IMR-90 (cell line): ENCODE measurements at regions not wholly inside any gene's neighbourhood (a gene's known extent, or its start where the extent isn't known, plus 50 kb on each side); places are given as distances from the start of the nearest gene placed in this dataset.

Source experiments
- ATAC-seq: fragments of 200-7000 bp; cut with Tn5 transposase; 2 replicates; pipeline ENCODE4 v1.9.1; 2020; ENCODE audit warnings: low read depth, mild to moderate bottlenecking, moderate library complexity
- BruUV-seq: library from RNA; stranded (reverse); fragments of 400-500 nt; replicated peaks from 2 replicates; lab custom pipeline; 2021; lab: Mats Ljungman, UMichigan
- CTCF ChIA-PET: fragments of 300-600 bp; formaldehyde crosslinking; extraction: SDS; loops from one replicate; lab custom pipeline; 2021; ENCODE audit warnings: antibody characterized with exemption; lab: Yijun Ruan, JAX
- POLR2A ChIA-PET: fragments of 300-600 bp; sonication (Branson Sonifier 250); formaldehyde crosslinking; loops from one replicate; lab custom pipeline; 2022; ENCODE audit warnings: antibody characterized with exemption; ENCODE audit not compliant: unreplicated experiment; lab: Charles Lee
- DNase-seq: peaks from one replicate; pipeline ENCODE4 v3.0.0; 2013
- H2AFZ ChIP-seq: replicated peaks from 2 replicates; pipeline ENCODE3; 2013; ENCODE audit warnings: low read length, mild to moderate bottlenecking; ENCODE audit not compliant: poor library complexity
- H2AK5ac ChIP-seq: 2 replicates; pipeline ENCODE4 v1.6.1; 2013; ENCODE audit warnings: low read depth, low read length, inconsistent platforms
- H2AK9ac ChIP-seq: replicated peaks from 2 replicates; pipeline ENCODE3; 2013; ENCODE audit warnings: mild to moderate bottlenecking, low read depth, low read length, moderate library complexity; ENCODE audit not compliant: poor library complexity
- H2BK120ac ChIP-seq: 2 replicates; pipeline ENCODE4 v1.6.1; 2013; ENCODE audit warnings: low read depth, low read length, inconsistent platforms
- H2BK15ac ChIP-seq: 3 replicates; pipeline ENCODE4 v1.6.1; 2013; ENCODE audit warnings: low read depth, low read length, inconsistent platforms
- H2BK20ac ChIP-seq: 2 replicates; pipeline ENCODE4 v1.6.1; 2013; ENCODE audit warnings: low read depth, mild to moderate bottlenecking, inconsistent platforms, low read length, moderate library complexity
- H2BK5ac ChIP-seq: 2 replicates; pipeline ENCODE4 v1.6.1; 2013; ENCODE audit warnings: mild to moderate bottlenecking, low read depth, low read length, inconsistent platforms; ENCODE audit not compliant: poor library complexity, severe bottlenecking
- H3K14ac ChIP-seq: replicated peaks from 2 replicates; pipeline ENCODE4 v1.6.1; 2013; ENCODE audit warnings: low read depth, low read length, inconsistent platforms
- H3K18ac ChIP-seq: 2 replicates; pipeline ENCODE4 v1.6.1; 2013; ENCODE audit warnings: low read depth, low read length, control low read depth
- H3K23ac ChIP-seq: 2 replicates; pipeline ENCODE4 v1.6.1; 2013; ENCODE audit warnings: low read depth, low read length, inconsistent platforms
- H3K27ac ChIP-seq: 2 replicates; pipeline ENCODE4 v1.5.1; 2013; ENCODE audit warnings: mild to moderate bottlenecking, control low read depth, low read length; ENCODE audit not compliant: insufficient read depth
- H3K27me3 ChIP-seq: 2 replicates; pipeline ENCODE4 v1.6.1; 2013; ENCODE audit warnings: low read length; ENCODE audit not compliant: control insufficient read depth, insufficient read depth
- H3K36me3 ChIP-seq: 2 replicates; pipeline ENCODE4 v1.6.1; 2013; ENCODE audit warnings: low read length, mixed read lengths; ENCODE audit not compliant: control insufficient read depth, insufficient read depth
- H3K4ac ChIP-seq: 2 replicates; pipeline ENCODE4 v1.6.1; 2013; ENCODE audit warnings: low read depth, low read length, inconsistent platforms
- H3K4me1 ChIP-seq: 2 replicates; pipeline ENCODE4 v1.6.1; 2013; ENCODE audit warnings: low read length, mixed read lengths; ENCODE audit not compliant: control insufficient read depth, insufficient read depth
- H3K4me2 ChIP-seq: 2 replicates; pipeline ENCODE4 v1.6.1; 2013; ENCODE audit warnings: low read depth, mild to moderate bottlenecking, control low read depth, low read length, moderate library complexity
- H3K4me3 ChIP-seq: 2 replicates; pipeline ENCODE4 v1.5.1; 2013; ENCODE audit warnings: low read depth, mild to moderate bottlenecking, control low read depth, low read length, moderate library complexity; ENCODE audit not compliant: insufficient read depth
- H3K56ac ChIP-seq: 2 replicates; pipeline ENCODE4 v1.6.1; 2013; ENCODE audit warnings: low read length, inconsistent platforms; ENCODE audit not compliant: insufficient read depth; ENCODE audit errors: extremely low read depth
- H3K79me1 ChIP-seq, 2 experiments: 2 replicates each; pipeline ENCODE4 v1.6.1; 2013; ENCODE audit warnings: low read length in 2 of 2, inconsistent platforms in 1 of 2, low read depth in 1 of 2
- H3K9ac ChIP-seq: 2 replicates; pipeline ENCODE4 v1.6.1; 2013; ENCODE audit warnings: low read depth, low read length, control low read depth
- H3K9me1 ChIP-seq: 2 replicates; pipeline ENCODE4 v1.6.1; 2013; ENCODE audit warnings: low read length, inconsistent platforms; ENCODE audit not compliant: insufficient read depth
- H3K9me3 ChIP-seq: 2 replicates; pipeline ENCODE4 v1.6.1; 2013; ENCODE audit warnings: low read length; ENCODE audit not compliant: control insufficient read depth, insufficient read depth
- H4K20me1 ChIP-seq: 2 replicates; pipeline ENCODE4 v1.6.1; 2013; ENCODE audit warnings: low read length, inconsistent platforms; ENCODE audit not compliant: insufficient read depth
- H4K5ac ChIP-seq: 2 replicates; pipeline ENCODE4 v1.6.1; 2013; ENCODE audit warnings: mild to moderate bottlenecking, low read depth, low read length, control low read depth
- H4K8ac ChIP-seq, 2 experiments: 2 replicates each; pipeline ENCODE4 v1.6.1; 2013; ENCODE audit warnings: low read depth in 2 of 2, low read length in 2 of 2, control low read depth in 1 of 2, inconsistent platforms in 1 of 2
- H4K91ac ChIP-seq: 2 replicates; pipeline ENCODE4 v1.6.1; 2013; ENCODE audit warnings: low read depth, low read length, inconsistent platforms; ENCODE audit not compliant: insufficient read depth
- BHLHE40 ChIP-seq: fragments of 150-350 bp; IDR thresholded peaks from 2 replicates; pipeline ENCODE4 v1.6.1; 2016; ENCODE audit warnings: mild to moderate bottlenecking, low read depth, low read length
- CEBPB ChIP-seq: IDR thresholded peaks from 2 replicates; pipeline ENCODE4 v1.6.1; 2012; ENCODE audit warnings: low read depth, low read length, improper control_type of control experiment
- CHD1 ChIP-seq: IDR thresholded peaks from 2 replicates; pipeline ENCODE4 v1.6.1; 2012; ENCODE audit warnings: low read depth, low read length, improper control_type of control experiment
- FOS ChIP-seq: fragments of 150-350 bp; IDR thresholded peaks from 2 replicates; pipeline ENCODE4 v1.6.1; 2016; ENCODE audit warnings: low read depth, low read length
- MXI1 ChIP-seq: IDR thresholded peaks from 2 replicates; pipeline ENCODE4 v1.6.1; 2012; ENCODE audit warnings: low read depth, mild to moderate bottlenecking, low read length, moderate library complexity, borderline replicate concordance
- POLR2A ChIP-seq: IDR thresholded peaks from 2 replicates; pipeline ENCODE4 v1.6.1; 2012; ENCODE audit warnings: mild to moderate bottlenecking, low read depth, low read length
- RAD21 ChIP-seq: IDR thresholded peaks from 2 replicates; pipeline ENCODE4 v1.6.1; 2012; ENCODE audit warnings: low read length, improper control_type of control experiment
- RFX5 ChIP-seq: IDR thresholded peaks from 2 replicates; pipeline ENCODE4 v1.8.0; 2012; ENCODE audit warnings: low read depth, mild to moderate bottlenecking, low read length, moderate library complexity
- SMC3 ChIP-seq: fragments of 150-350 bp; IDR thresholded peaks from 2 replicates; pipeline ENCODE4 v1.6.1; 2016; ENCODE audit warnings: low read depth, mild to moderate bottlenecking, antibody characterized with exemption, low read length, moderate library complexity
- WGBS, 2 experiments: methylation state at CpG; one replicate each; pipeline versions ENCODE4 v1.1.5 to v1.1.7; 2013; ENCODE audit warnings: missing lambda C conversion rate in 2 of 2; ENCODE audit not compliant: insufficient read length in 1 of 2; ENCODE audit errors: extremely low coverage in 2 of 2; 5-methylcytosine and 5-hydroxymethylcytosine counted together
- dilution Hi-C: fragments of 300-500 bp; cut with HindIII; formaldehyde crosslinking; loops from one replicate; pipeline ENCODE4 v1.14.3; 2018; ENCODE audit warnings: low sequenced_read_pairs; ENCODE audit not compliant: unreplicated experiment
- in situ Hi-C: fragments of 300-500 bp; cut with MboI; formaldehyde crosslinking; loops from 3 replicates; pipeline ENCODE4 v1.14.3; 2019; ENCODE audit warnings: low sequenced_read_pairs, inconsistent platforms, mixed read lengths
- intact Hi-C: fragments of 100-400 bp; cut with micrococcal nuclease; formaldehyde crosslinking; loops from 2 replicates; pipeline ENCODE4 v1.10.0; 2022
- TF ChIP-seq, protein P1 (sequence below): conservative IDR thresholded peaks from 2 replicates; pipeline ENCODE4 v1.5.1; 2012; ENCODE audit warnings: mild to moderate bottlenecking, low read depth, low read length, improper control_type of control experiment
- TF ChIP-seq, protein P2 (sequence below): fragments of 150-350 bp; IDR thresholded peaks from 2 replicates; pipeline ENCODE4 v1.6.1; 2016; ENCODE audit warnings: low read depth, mild to moderate bottlenecking, low read length, moderate library complexity, borderline replicate concordance
- TF ChIP-seq, protein P3 (sequence below): fragments of 150-350 bp; IDR thresholded peaks from 2 replicates; pipeline ENCODE4 v1.6.1; 2017; ENCODE audit warnings: mild to moderate bottlenecking, antibody characterized with exemption, low read length, low read depth

DNA sequence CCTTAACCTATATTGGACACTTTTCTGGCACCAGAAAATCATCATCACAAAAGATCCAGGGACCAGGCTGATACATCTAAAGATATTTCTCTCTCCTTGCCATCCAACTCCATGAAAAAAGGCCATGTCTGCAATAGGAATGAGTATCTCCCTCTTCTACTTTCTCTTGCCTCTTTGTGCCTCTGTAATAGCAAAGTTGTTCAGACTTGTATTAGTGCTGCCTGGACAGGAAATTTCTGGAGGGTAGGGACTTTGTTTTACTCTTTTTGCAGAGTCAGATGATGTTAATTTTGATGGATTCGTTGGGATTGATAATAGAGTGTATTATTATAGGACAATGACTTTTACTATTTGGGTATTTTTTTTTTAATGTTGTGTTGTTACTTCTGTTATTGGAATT, 376.3 kb downstream of the INHBA start:
- no peak overlapping the region for H4K91ac ChIP-seq
- BruUV-seq = no TSS peak
- peaks cover 2% of the 10 kb centered on the region; the same call in 1 of the 2 replicates for H3K4me1 ChIP-seq
- H3K4ac ChIP-seq = no peak overlapping the region
- H4K8ac ChIP-seq = no peak overlapping the region
- H4K5ac ChIP-seq = no peak overlapping the region
- H3K9me1 ChIP-seq = no peaks in the 10 kb centered on the region; the same call in 1 of the 2 replicates
- H2BK20ac ChIP-seq = no peak overlapping the region
- H3K36me3 ChIP-seq = no peaks in the 10 kb centered on the region
- 100% methylated on average over 1 of the region's 1 CpG; no CpG with 5 or more reads in 1 of the 2 experiments for WGBS, 2 experiments
- H3K4me3 ChIP-seq = no peak overlapping the region
- ChIA-PET CTCF (no interaction called here), POLR2A (no interaction called here)
- dilution Hi-C loops = no loop called here
- H2BK15ac ChIP-seq = no peak overlapping the region
- H3K4me2 ChIP-seq = no peak overlapping the region
- DNase-seq = no peak
- no peak overlapping the region for H2BK5ac ChIP-seq
- no peak overlapping the region for H3K27ac ChIP-seq
- no peak overlapping the region for H2AFZ ChIP-seq
- H3K18ac ChIP-seq = no peak overlapping the region
- no peaks in the 10 kb centered on the region for H3K9me3 ChIP-seq
- no peak overlapping the region for H3K56ac ChIP-seq
- no peak for ATAC-seq
- H3K14ac ChIP-seq = no peak overlapping the region
- no peak overlapping the region for H2AK9ac ChIP-seq
- no peaks in the 10 kb centered on the region for H4K20me1 ChIP-seq
- intact Hi-C loops = no loop called here
- in situ Hi-C loops = no loop called here
- H2BK120ac ChIP-seq = no peak overlapping the region
- H3K9ac ChIP-seq = no peak overlapping the region
- TF ChIP-seq, protein P1, sequence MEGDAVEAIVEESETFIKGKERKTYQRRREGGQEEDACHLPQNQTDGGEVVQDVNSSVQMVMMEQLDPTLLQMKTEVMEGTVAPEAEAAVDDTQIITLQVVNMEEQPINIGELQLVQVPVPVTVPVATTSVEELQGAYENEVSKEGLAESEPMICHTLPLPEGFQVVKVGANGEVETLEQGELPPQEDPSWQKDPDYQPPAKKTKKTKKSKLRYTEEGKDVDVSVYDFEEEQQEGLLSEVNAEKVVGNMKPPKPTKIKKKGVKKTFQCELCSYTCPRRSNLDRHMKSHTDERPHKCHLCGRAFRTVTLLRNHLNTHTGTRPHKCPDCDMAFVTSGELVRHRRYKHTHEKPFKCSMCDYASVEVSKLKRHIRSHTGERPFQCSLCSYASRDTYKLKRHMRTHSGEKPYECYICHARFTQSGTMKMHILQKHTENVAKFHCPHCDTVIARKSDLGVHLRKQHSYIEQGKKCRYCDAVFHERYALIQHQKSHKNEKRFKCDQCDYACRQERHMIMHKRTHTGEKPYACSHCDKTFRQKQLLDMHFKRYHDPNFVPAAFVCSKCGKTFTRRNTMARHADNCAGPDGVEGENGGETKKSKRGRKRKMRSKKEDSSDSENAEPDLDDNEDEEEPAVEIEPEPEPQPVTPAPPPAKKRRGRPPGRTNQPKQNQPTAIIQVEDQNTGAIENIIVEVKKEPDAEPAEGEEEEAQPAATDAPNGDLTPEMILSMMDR = no peak
- TF ChIP-seq CEBPB = no peak
- TF ChIP-seq BHLHE40 = no peak
- TF ChIP-seq RFX5 = no peak
- no peak for TF ChIP-seq MXI1
- no peak for TF ChIP-seq CHD1
- TF ChIP-seq POLR2A = no peak
- TF ChIP-seq, protein P2, sequence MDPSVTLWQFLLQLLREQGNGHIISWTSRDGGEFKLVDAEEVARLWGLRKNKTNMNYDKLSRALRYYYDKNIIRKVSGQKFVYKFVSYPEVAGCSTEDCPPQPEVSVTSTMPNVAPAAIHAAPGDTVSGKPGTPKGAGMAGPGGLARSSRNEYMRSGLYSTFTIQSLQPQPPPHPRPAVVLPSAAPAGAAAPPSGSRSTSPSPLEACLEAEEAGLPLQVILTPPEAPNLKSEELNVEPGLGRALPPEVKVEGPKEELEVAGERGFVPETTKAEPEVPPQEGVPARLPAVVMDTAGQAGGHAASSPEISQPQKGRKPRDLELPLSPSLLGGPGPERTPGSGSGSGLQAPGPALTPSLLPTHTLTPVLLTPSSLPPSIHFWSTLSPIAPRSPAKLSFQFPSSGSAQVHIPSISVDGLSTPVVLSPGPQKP = no peak
- no peak for TF ChIP-seq FOS
- TF ChIP-seq, protein P3, sequence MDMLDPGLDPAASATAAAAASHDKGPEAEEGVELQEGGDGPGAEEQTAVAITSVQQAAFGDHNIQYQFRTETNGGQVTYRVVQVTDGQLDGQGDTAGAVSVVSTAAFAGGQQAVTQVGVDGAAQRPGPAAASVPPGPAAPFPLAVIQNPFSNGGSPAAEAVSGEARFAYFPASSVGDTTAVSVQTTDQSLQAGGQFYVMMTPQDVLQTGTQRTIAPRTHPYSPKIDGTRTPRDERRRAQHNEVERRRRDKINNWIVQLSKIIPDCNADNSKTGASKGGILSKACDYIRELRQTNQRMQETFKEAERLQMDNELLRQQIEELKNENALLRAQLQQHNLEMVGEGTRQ = no peak
- no peak for TF ChIP-seq SMC3
- no peak for TF ChIP-seq RAD21
- H3K27me3 ChIP-seq = no peaks in the 10 kb centered on the region
- H3K79me1 ChIP-seq = no peaks in the 10 kb centered on the region
- no peak overlapping the region for H2AK5ac ChIP-seq
- no peak overlapping the region for H3K23ac ChIP-seq
